Motor neuron (in vitro differentiated cells): ENCODE measurements at regions not wholly inside any gene's neighbourhood (a gene's known extent, or its start where the extent isn't known, plus 50 kb on each side); places are given as distances from the start of the nearest gene placed in this dataset.

Experiments used
- ATAC-seq, 8 experiments: fragments of 200-7000 bp; cut with Tn5 transposase; replicated peaks in 6 of 8; 2 replicates each; pipeline ENCODE4 v1.8.0; 2021; ENCODE audit warnings: mild to moderate bottlenecking in 8 of 8, moderate library complexity in 8 of 8
- H3K27ac ChIP-seq, 2 donors: fragments of 250-450 bp; sonication (Bioruptor Pico); 2 replicates each; pipeline ENCODE4 v1.9.0; 2021; ENCODE audit warnings: antibody characterized with exemption in 2 of 2, mild to moderate bottlenecking in 2 of 2, moderate library complexity in 1 of 2
- H3K4me1 ChIP-seq, 2 donors: fragments of 250-450 bp; sonication (Bioruptor Pico); replicated peaks in 1 of 2; 2 replicates each; pipeline ENCODE4 v1.6.1; 2021; ENCODE audit warnings: antibody characterized with exemption in 2 of 2, mild to moderate bottlenecking in 2 of 2, moderate library complexity in 1 of 2
- H3K4me3 ChIP-seq, 5 donors: fragments of 250-450 bp; sonication (Bioruptor Pico); 2 replicates each; pipeline ENCODE4 v1.9.0; 2021; ENCODE audit warnings: antibody characterized with exemption in 5 of 5, mild to moderate bottlenecking in 5 of 5, moderate library complexity in 4 of 5
- WGBS, 10 experiments: fragments of 450-650 bp; shearing (Covaris generic); methylation state at CpG; one replicate each; pipeline ENCODE4 v1.0.0; 2022; 5-methylcytosine and 5-hydroxymethylcytosine counted together
- in situ Hi-C, 9 experiments: fragments of 400-800 bp; cut with MboI; loops; one replicate each; pipeline ENCODE4 v1.15.0; 2021; ENCODE audit warnings: low sequenced_read_pairs in 9 of 9, low pct_unique_long_range_greater_than_20kb in 2 of 9; ENCODE audit not compliant: unreplicated experiment in 9 of 9

- H3K4me3 ChIP-seq, result no peak overlapping the region
- no peak overlapping the region for H3K27ac ChIP-seq
- ATAC-seq, result no peak
- 7 to 83% (median 80%) methylated on average over 1 to 3 of the region's 3 CpGs; no CpG with 5 or more reads in 1 of the 10 experiments for WGBS, 10 experiments
- no peaks in the 10 kb centered on the region for H3K4me1 ChIP-seq
- in situ Hi-C loops, result no loop called here
Measured at GRCh38 chr16:63830061-63830460, 1291.8 kb downstream of the CDH11 start.

GRCh38 chr16:63822818-63823217, 1299.0 kb downstream of the CDH11 start:
- H3K4me1 ChIP-seq, result no peaks in the 10 kb centered on the region
- 27 to 100% (median 86%) methylated on average over 1 to 3 of the region's 3 CpGs; no CpG with 5 or more reads in 2 of the 10 experiments for WGBS, 10 experiments
- H3K27ac ChIP-seq, result no peak overlapping the region
- ATAC-seq, result peak in 2 of 8 experiments; percentile 49 to 91
- in situ Hi-C loops, result no loop called here
- no peak overlapping the region for H3K4me3 ChIP-seq

DNA sequence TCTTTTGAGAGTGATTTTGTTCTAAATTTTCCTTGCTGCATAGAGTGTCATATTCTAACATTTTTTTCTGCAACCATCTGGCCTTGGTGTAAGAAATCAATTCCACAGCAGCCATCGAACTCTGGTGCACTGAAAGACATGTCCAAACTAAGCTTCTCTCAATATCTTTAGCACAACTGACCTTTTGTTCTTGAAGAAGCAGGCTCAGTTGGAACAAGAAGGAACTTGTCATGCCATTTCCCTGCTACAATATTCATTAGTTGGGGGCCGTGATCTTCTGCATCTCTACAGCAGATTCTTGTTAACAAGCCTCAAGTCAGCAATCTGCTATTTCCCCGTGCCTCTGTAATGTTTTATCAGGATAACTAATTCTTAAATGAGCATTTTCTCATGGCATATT, 1305.6 kb downstream of the CDH11 start:
- ATAC-seq, result no peak
- H3K27ac ChIP-seq, result no peak overlapping the region
- in situ Hi-C loops, result no loop called here
- H3K4me1 ChIP-seq, result peaks cover 2 to 5% of the 10 kb centered on the region in 2 donors
- 4 to 70% (median 42%) methylated on average over 1 to 3 of the region's 3 CpGs for WGBS, 10 experiments
- H3K4me3 ChIP-seq, result no peak overlapping the region

GRCh38 chr16:63813862-63814261, 1308.0 kb downstream of the CDH11 start:
- Histone ChIP-seq H3K4me3 (no peak overlapping the region), H3K27ac (no peak overlapping the region), H3K4me1 (peaks cover 2 to 5% of the 10 kb centered on the region in 2 donors)
- in situ Hi-C loops, result no loop called here
- peak in 2 of 8 experiments; percentile 17 to 48 for ATAC-seq

GRCh38 chr16:63808730-63809129, 1313.1 kb downstream of the CDH11 start:
- WGBS, 10 experiments, result 57 to 100% (median 100%) methylated on average over 1 of the region's 1 CpG; no CpG with 5 or more reads in 3 of the 10 experiments

GRCh38 chr16:63806794-63807506, 1314.9 kb downstream of the CDH11 start:
- H3K4me3 ChIP-seq, result no peak overlapping the region
- ATAC-seq, result no peak
- in situ Hi-C loops, result no loop called here
- WGBS, 10 experiments, result 0 to 85% (median 69%) methylated on average over 1 to 3 of the region's 3 CpGs; no CpG with 5 or more reads in 3 of the 10 experiments
- H3K27ac ChIP-seq, result no peak overlapping the region
- no peaks in the 10 kb centered on the region for H3K4me1 ChIP-seq

More at GRCh38 chr16:63808730-63809129, 1313.1 kb downstream of the CDH11 start:
- H3K4me3 ChIP-seq, result no peak overlapping the region
- ATAC-seq, result no peak
- in situ Hi-C loops, result no loop called here
- no peak overlapping the region for H3K27ac ChIP-seq
- H3K4me1 ChIP-seq, result no peaks in the 10 kb centered on the region

- in situ Hi-C loops, result no loop called here
- H3K4me3 ChIP-seq, result no peak overlapping the region
- WGBS, 10 experiments, result 8 to 100% (median 77%) methylated on average over 1 to 2 of the region's 2 CpGs
- no peak for ATAC-seq
- H3K4me1 ChIP-seq, result no peaks in the 10 kb centered on the region
- no peak overlapping the region for H3K27ac ChIP-seq
Measured at GRCh38 chr16:63804126-63804525, 1317.7 kb downstream of the CDH11 start.

DNA sequence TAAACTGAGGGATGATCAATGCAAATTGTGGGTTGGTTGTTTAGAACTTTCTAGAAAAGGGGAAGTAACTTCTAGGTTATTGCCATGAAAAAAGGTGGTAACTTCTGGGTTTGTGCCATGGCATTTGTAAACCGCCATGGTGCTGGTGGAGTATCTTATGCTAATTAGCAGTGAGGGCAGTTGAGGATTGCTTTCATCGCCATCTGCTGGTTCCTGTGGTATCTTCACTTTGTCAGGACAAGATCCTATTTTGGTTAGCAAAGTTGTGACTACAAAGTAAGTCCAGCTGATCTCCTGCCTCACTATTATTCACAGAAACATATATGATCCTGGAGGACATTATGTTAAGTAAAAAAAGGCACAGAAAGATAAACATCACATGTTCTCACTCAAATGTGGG, 1332.3 kb downstream of the CDH11 start:
- no peaks in the 10 kb centered on the region for H3K4me1 ChIP-seq
- in situ Hi-C loops, result no loop called here
- WGBS, 10 experiments, result 24 to 100% (median 88%) methylated on average over 2 of the region's 2 CpGs; no CpG with 5 or more reads in 4 of the 10 experiments
- H3K27ac ChIP-seq, result no peak overlapping the region
- peak in 2 of 8 experiments; percentile 29 to 40 for ATAC-seq
- H3K4me3 ChIP-seq, result no peak overlapping the region

DNA sequence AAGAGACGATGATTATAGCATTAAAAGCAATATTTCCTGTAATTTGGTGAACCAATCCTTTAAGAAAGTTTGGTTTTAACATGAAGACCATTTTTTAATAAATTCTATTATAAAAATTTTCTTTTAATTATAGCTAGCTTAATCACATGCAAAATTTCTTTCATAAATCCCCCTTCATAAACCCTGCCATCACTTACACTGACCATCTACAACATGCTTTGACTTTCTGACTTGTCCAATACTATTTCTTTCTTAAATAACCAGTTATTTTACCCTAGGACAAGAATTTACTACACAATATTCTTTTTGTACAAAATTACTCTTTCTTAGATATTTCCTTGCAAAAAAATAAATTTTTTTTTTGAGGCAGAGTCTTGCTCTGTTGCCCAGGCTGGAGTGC, 1334.8 kb downstream of the CDH11 start:
- in situ Hi-C loops, result no loop called here
- no peak overlapping the region for H3K4me3 ChIP-seq
- H3K4me1 ChIP-seq, result no peaks in the 10 kb centered on the region
- H3K27ac ChIP-seq, result no peak overlapping the region
- ATAC-seq, result no peak
- WGBS, 10 experiments, result 40 to 100% (median 100%) methylated on average over 1 of the region's 1 CpG

DNA sequence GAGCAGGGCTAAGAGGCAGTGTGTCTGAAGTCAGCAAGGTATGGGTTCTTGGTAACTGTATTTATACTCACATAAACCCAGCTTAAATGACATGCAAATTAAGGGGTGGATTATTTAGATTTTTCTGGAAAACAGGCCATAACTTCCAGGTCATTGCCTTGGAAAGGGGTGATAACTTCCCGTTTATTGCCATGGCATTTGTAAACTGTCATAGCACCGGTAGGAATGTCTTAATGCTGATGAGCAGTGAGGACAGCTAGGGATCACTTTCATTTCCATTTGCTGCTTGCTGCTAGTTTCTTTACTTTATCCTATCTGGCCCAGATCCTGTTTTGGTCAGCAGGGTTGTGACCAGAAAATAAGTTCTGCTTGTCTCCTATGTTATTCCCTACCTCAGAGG, 1336.7 kb downstream of the CDH11 start:
- 4 to 92% (median 62%) methylated on average over 2 of the region's 2 CpGs; no CpG with 5 or more reads in 7 of the 10 experiments for WGBS, 10 experiments
- H3K4me1 ChIP-seq, result no peaks in the 10 kb centered on the region
- H3K4me3 ChIP-seq, result no peak overlapping the region
- H3K27ac ChIP-seq, result no peak overlapping the region
- ATAC-seq, result peak in 2 of 8 experiments; percentile 64 to 76
- in situ Hi-C loops, result no loop called here

DNA sequence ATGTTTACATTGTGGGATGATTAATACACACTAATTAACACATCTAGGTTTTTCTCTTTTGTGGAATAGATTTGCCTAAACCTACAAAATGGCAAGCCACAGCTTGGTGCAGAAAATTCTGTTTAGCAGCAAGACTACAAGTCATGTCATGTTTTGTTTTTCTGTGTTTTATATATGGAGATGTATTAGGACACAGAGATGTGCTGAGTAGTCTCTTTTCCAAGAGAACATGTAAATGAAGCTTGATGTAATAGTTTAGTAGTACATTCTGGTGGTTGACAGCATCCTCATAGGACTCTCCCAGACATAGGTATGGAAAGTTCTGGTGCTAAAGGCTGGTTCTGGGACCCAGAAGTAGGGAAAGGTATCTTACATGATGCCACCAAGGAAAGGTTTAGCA, 1345.4 kb downstream of the CDH11 start:
- peak in 1 of 8 experiments; percentile 28 for ATAC-seq
- no peak overlapping the region for H3K4me3 ChIP-seq
- H3K27ac ChIP-seq, result no peak overlapping the region
- H3K4me1 ChIP-seq, result no peaks in the 10 kb centered on the region
- in situ Hi-C loops, result no loop called here

DNA sequence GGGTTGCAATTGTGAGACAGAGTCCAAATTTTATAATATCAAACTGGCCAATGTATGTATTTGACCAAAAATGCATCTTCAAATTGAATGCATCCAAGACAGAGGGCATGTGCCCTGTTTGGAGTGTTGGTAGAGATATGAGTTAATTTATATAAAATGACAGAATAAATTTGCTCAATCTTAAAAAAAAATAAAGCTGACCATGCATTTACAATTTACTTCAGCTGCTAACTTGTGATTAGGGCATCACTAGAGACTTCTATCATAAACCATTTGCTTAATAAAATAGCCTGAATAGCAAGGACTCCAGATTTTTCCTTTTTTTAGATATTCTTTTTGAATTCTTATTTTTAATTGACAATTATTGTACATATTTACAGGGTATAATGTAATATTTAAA, 1345.8 kb downstream of the CDH11 start:
- in situ Hi-C loops, result no loop called here
- Histone ChIP-seq H3K27ac (no peak overlapping the region), H3K4me3 (no peak overlapping the region), H3K4me1 (no peaks in the 10 kb centered on the region)
- ATAC-seq, result no peak

- WGBS, 10 experiments, result 0 to 100% (median 77%) methylated on average over 1 to 3 of the region's 3 CpGs
- in situ Hi-C loops, result no loop called here
- peak in 3 of 8 experiments; percentile 78 to 90 (median 86) for ATAC-seq
Measured at GRCh38 chr16:63774302-63774701, 1347.6 kb downstream of the CDH11 start.

DNA sequence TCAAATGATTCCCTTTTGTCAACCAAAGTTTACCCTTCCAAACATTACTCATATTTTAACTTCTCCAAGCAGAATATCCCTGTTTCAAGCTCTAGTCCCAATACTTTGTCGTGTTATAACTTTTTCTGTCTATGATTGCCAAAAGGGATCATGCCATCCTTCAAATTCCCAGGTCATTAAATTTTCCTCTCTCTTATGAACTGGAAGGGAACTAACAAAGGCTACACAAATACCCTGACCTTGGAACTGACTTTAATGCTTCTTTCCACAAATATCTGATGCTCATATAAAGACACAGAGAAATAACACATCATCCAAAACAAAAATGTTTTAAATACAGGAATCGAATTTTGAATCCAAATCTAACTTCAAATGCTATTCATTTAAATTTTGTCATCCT, 1352.7 kb downstream of the CDH11 start:
- in situ Hi-C loops, result no loop called here
- WGBS, 10 experiments, result 8 to 82% (median 46%) methylated on average over 1 to 2 of the region's 2 CpGs; no CpG with 5 or more reads in 2 of the 10 experiments
- ATAC-seq, result no peak

More at GRCh38 chr16:63774302-63774701, 1347.6 kb downstream of the CDH11 start:
- Histone ChIP-seq H3K4me3 (no peak overlapping the region), H3K27ac (no peak overlapping the region), H3K4me1 (no peaks in the 10 kb centered on the region)

More for the DNA sequence above, 1352.7 kb downstream of the CDH11 start:
- Histone ChIP-seq H3K27ac (no peak overlapping the region), H3K4me1 (no peaks in the 10 kb centered on the region), H3K4me3 (no peak overlapping the region)
